ENCODE measurements at regions not wholly inside any gene's neighbourhood (a gene's known extent, or its start where the extent isn't known, plus 50 kb on each side); places are given as distances from the start of the nearest gene placed in this dataset.

DNA sequence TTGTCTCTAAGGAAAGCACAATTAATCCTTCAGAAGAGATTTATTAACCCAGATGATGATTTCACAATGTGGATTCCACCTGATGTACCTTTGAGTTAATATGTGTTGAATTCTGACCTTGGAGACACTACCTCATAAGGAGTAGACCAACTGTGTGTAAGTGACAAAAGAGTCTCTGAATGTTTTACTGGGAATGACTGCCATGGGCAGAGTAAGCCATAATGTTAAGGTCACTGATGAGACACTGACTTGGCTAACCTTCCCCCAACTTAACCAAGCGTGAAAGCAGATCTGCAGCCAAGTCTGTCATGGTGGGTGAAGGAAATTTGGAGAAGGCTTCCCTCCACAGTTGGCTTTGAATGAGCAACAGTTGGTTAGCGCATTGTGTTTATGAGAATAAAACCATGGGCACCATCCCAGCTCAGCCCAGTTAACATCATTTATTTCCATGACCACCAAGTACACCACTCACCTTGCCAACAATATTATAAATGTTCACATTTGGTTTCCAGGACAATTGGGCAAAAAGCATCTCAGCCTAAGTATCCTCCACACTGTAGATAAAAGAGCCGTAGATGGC lies 618.5 kb downstream of the KCNJ2 start:
- DNase-seq, result no peak

DNA sequence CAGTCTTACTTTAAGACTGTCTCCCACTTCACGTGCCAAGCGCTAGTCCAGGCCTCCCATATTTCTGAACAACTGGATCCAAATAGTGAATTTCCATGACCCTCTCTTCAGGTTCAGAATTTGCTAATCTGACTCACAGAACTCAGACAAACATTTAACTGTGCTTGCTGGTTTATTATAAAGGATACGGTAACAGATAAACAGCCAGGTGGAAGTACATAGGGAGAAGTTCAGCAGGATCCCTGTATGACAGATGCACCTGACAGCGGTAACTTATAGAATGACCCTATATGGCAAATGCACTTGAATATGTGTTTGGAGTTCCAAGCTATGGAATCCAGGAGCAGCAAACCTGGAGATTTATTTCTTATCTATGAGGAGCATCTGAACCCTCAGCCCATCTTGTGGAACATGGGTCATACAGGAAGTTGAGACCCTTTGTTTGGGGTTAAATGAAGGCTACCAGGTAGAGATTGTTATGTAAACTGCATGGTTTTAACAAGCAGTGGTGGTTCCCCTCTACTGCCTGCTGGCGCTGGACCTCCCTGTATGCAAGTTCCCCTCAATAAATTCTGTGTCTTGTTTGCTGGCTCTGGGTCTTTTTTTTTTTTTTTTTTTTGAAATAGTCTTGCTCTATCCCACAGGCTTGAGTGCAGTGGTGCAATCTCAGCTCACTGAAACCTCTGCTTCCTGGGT lies 622.6 kb downstream of the KCNJ2 start:
- no peak for DNase-seq

- no peak for DNase-seq
Observed at GRCh38 chr17:70794738-70795137, 625.4 kb downstream of the KCNJ2 start.

DNA sequence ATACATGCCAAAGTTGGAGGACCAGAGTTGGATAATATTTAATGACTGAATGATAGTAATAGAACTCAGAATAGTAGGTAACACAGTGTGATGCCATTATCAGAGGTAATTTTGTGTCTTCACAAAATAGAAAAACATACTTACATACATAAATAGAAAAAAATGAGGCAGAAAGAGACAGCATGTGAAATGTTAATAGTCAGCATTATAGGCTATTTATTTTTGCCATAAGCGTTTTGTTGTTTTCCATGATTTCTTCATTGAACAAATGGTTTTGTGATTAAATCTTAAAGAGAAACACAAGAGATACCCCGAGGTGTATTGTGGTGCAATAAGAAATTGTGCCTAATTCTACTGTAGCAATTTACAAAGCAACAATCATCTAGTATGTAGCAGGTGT lies 626.3 kb downstream of the KCNJ2 start:
- no peak for DNase-seq

- no peak for DNase-seq
Observed at GRCh38 chr17:70796757-70797156, 627.4 kb downstream of the KCNJ2 start.

- DNase-seq, result no peak
Observed at GRCh38 chr17:70797166-70797565, 627.8 kb downstream of the KCNJ2 start.

- DNase-seq, result no peak
Observed at GRCh38 chr17:70804161-70804560, 634.8 kb downstream of the KCNJ2 start.

- no peak for DNase-seq
Observed at GRCh38 chr17:70808596-70808995, 639.3 kb downstream of the KCNJ2 start.

DNA sequence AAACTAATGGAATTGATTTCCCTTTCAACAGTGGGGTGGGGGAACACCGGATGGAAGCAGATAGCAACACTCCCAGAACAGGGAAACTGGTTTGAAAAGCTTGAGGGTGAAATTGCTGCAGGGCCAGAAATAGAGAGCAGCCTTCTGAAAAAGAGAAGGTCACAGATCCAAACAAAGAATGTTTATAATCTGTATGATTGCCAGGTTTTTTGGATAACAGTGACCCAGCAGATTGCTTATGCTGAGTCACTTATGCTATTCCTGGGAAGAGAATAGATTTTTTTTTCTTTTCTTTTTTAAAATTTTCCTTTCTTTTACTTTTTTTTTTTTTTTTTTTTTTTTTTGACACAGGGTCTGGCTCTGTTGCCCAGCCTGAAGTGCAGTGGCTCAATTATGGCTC lies 641.3 kb downstream of the KCNJ2 start:
- no peak for DNase-seq

DNA sequence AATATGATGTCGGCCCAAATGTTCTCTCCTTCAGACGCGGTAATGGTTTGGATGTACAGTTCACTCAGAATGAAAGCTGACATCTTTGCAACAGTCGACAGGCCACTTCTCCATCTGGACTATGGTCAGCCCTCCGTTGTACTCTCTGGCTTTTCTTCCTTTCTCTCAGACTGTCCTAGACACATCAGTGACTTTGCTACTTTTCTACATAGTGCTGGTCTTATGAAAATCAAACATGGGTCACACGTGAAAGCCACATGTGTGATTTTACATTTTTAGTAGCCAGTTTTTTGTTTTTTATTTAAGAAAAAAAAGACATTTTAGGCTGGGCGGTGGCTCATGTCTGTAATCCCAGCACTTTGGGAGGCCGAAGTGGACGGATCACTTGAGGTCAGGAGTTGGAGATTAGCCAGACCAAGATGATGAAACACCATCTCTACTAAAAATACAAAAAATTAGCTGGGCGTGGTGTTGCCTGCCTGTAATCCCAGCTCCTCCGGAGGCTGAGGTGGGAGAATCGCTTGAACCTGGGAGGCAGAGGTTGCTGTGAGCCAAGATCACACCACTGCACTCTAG lies 644.1 kb downstream of the KCNJ2 start:
- no peak for DNase-seq

DNA sequence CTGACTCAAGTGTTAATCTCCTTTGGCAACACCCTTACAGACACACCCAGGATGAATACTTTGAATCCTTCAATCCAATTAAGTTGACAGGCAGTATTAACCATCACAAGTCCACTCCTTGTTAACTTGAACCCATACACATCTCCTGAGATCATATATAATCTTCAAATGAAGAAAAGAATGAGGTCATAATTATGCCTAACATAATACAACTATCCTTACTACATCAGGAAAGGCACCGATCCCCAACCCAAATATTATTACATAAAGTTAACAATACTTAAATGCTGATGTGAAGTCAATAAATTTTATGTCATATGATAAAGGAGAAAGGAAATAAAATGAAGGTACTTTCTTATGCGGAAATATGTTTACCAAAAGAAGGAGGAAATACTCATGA lies 649.9 kb downstream of the KCNJ2 start:
- DNase-seq, result no peak

- no peak for DNase-seq
Observed at GRCh38 chr17:70820276-70820675, 650.9 kb downstream of the KCNJ2 start.

DNA sequence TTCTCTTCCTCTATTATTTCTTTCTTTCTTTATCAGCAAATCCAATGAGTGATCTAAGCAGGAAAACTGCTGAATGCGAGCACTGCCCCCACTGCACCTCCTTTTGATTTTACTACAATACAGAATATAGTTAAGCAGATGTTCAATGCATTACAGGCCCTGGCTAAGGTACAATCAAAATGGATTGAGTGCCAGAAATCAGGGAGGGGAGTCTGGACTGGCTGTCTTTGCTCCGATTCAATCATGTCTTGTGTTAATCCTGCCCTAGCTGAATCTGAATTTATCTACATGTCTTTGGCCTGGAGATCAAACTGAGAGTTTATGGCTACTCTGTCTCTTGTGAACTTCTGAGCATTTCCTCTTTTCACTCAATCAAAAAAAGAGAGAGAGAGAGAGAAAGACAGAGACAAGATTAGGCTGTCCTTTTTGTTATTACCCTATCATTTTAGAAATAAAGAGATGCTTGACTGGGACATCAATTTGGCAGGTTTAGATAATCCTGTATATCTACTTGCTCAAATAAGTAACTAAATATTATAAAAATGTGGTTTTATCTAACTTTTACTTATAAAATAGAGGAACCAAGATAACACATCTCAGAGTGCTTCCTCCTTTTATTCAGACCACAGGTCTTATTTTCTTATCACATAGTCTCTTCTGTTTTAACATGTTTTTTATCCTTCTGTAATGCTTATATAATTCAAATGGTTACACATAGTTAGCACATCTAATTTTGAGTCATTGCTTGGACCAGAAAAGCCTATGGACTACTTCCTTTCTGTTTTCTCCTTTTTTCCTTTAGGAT lies 656.2 kb downstream of the KCNJ2 start:
- DNase-seq, result no peak

- no peak for DNase-seq
Observed at GRCh38 chr17:70829876-70830275, 660.5 kb downstream of the KCNJ2 start.

GRCh38 chr17:70834039-70834438 lies 664.7 kb downstream of the KCNJ2 start:
- DNase-seq, result no peak

DNA sequence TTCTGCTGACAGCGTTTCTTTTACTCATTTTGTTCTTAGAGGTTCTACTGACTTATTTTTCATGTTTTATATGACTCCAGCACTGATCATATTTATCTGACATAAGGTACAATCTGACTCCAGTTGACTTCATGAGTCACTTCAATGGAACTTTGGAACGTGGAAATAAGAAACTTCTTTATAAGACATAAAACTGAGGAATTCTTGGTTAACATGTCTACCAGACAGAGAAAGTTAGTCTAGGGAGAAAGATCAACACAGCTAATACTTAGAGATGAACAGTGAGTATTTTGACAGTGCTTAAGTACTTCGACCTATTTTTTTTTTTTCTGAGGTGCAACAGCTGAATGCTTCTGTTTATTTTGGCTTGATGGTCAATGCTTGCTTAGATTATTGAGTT lies 679.5 kb downstream of the KCNJ2 start:
- DNase-seq, result no peak

GRCh38 chr17:70855401-70856054 lies 686.2 kb downstream of the KCNJ2 start:
- no peak for DNase-seq

GRCh38 chr17:70857351-70857750 lies 688.0 kb downstream of the KCNJ2 start:
- no peak for DNase-seq

- no peak for DNase-seq
Observed at GRCh38 chr17:70859829-70860228, 690.5 kb downstream of the KCNJ2 start.

- DNase-seq, result no peak
Observed at GRCh38 chr17:70862295-70862694, 693.0 kb downstream of the KCNJ2 start.

DNA sequence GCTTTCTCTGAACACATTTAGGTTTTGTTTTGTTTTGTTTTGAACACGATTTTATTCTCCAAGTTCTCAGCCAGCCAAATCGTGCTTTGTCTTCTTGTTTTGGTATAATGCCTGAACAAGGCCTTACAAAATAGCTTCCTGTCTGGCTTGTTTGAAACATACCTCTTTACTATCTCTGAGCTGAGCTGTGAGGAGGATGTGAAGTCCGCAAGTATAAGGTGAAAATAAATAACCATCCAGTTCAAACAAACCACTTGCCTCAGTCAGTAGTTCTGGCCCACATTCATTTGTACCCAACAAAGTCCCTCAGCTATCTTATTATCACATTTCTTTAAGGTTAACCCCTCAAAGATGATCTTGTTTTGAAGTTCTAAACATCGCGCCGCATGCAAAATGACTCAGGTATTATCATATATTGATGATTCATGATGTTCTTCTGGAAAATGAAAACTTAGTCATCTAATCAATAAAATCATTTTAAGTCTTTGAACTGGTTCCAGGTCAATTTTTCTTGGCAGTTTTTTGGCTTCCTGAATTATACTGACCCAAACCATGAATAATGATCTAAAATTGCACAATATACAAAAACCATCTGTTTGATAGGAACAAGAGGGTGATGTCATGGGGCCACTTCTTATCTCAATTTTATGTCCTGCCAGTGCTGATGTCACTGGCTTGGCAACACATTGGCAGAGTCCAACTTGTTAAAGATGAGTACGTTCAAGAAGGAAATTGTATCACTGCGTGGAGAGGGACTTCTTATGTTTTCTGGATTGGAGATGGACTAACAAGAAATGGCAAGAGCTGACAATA lies 694.3 kb downstream of the KCNJ2 start:
- DNase-seq, result no peak
